Pancreas (tissue), 10 donors: ENCODE measurements at regions not wholly inside any gene's neighbourhood (a gene's known extent, or its start where the extent isn't known, plus 50 kb on each side); places are given as distances from the start of the nearest gene placed in this dataset.
"Not testable (repeated sequence)": the region's sequence is repeated elsewhere in the genome, so short reads cannot be mapped to it uniquely, and the experiment has no call there.

Source experiments
- ATAC-seq, 4 donors: fragments of 200-7000 bp; cut with Tn5 transposase; one replicate each; pipeline versions ENCODE4 v1.8.0 to v1.9.1; 2020; ENCODE audit warnings: mild to moderate bottlenecking in 4 of 4, moderate library complexity in 4 of 4
- DNase-seq, 6 donors: peaks; one replicate each; pipeline ENCODE4 v3.0.0-alpha.2; 2020
- FAIRE-seq: peaks from 2 replicates; lab custom pipeline; 2012; peaks lifted over from hg19 to GRCh38; lab: Jason Lieb, UNC
- H3K27ac ChIP-seq, 4 donors: fragments of 200-600 bp; sonication (generic); 1 replicate in 3 of 4; 2 replicates in 1 of 4; pipeline versions ENCODE4 v1.5.0 to v1.8.0; 2020
- H3K27me3 ChIP-seq, 4 donors: fragments of 200-600 bp; one replicate each; pipeline ENCODE4 v1.8.0; 2021
- H3K36me3 ChIP-seq, 3 donors: fragments of 200-600 bp; sonication (generic) in 1 of 3; one replicate each; pipeline versions ENCODE4 v1.5.0 to v1.8.0; 2020 to 2021
- H3K4me1 ChIP-seq, 3 donors: fragments of 200-600 bp; one replicate each; pipeline ENCODE4 v1.8.0; 2021
- H3K4me3 ChIP-seq, 4 donors: fragments of 200-600 bp; sonication (generic) in 2 of 4; one replicate each; pipeline versions ENCODE4 v1.5.0 to v1.8.0; 2020 to 2021
- H3K9me3 ChIP-seq, 4 donors: fragments of 200-600 bp; one replicate each; pipeline ENCODE4 v1.8.0; 2021
- WGBS, 2 donors: extraction: QIAGEN DNeasy Blood & Tissue Kit; methylation state at CpG; one replicate each; pipeline ENCODE4 v1.1.7; 2013; 5-methylcytosine and 5-hydroxymethylcytosine counted together
- intact Hi-C, 3 donors: fragments of 100-400 bp; cut with DNase I; formaldehyde crosslinking; loops; one replicate each; pipeline versions ENCODE4 v1.11.1 to v1.14.2; 2022
- TF ChIP-seq, protein P1 (sequence below), 4 donors: fragments of 200-600 bp; sonication (generic) in 3 of 4; IDR thresholded peaks; one replicate each; pipeline versions ENCODE4 v1.5.0 to v1.8.0; 2021; ENCODE audit warnings: antibody characterized with exemption in 4 of 4
- donor health status: healthy with polysubstance abuse.
- donor health status: DM: no; HTN: no; CAD: no; lungs with moderate emphysema.
- donor health status: DM: no; HTN: no; CAD: no.
- donor health status: control.
- donor health status: control.
- donor health status: Bipolar disorder and iron deficiency.
- donor health status: DM: yes; HTN: yes; CAD: no.
- donor health status: DM: no; HTN: no; CAD: no.
- donor health status: DM: no; HTN: no; CAD: no.
- donor health status: DM: yes; HTN: yes; CAD: no.

DNA sequence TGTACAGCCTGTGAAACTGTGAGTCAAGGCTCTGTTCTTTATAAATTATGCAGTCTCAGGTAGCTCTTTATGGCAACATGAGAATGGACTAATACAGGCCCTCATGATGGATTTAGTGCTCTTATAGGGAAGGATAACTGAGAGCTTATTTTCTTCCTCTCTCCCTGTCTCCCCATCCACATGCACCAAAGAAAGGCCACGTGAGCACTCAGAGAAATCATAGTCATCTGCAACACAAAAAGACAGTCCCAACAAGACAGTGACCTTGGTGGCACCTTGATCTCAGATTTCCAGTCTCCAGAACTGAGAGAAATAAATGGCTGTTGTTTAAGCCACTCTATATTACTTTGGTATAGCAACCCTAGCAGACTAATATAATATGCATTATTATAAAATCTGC lies 2133.6 kb upstream of the ACO1 start:
- intact Hi-C loops: no loop called here
- WGBS, 2 donors: 6 to 13% methylated on average over 1 of the region's 1 CpG
- Histone ChIP-seq H3K9me3 (no peaks in the 10 kb centered on the region), H3K27me3 (peaks cover 0 to 5% (median 0%) of the 10 kb centered on the region in 4 donors), H3K36me3 (no peaks in the 10 kb centered on the region), H3K4me3 (no peak overlapping the region), H3K27ac (no peak overlapping the region), H3K4me1 (no peaks in the 10 kb centered on the region)
- ATAC-seq (no peak), FAIRE-seq (no peak), DNase-seq (no peak)
- TF ChIP-seq, protein P1, sequence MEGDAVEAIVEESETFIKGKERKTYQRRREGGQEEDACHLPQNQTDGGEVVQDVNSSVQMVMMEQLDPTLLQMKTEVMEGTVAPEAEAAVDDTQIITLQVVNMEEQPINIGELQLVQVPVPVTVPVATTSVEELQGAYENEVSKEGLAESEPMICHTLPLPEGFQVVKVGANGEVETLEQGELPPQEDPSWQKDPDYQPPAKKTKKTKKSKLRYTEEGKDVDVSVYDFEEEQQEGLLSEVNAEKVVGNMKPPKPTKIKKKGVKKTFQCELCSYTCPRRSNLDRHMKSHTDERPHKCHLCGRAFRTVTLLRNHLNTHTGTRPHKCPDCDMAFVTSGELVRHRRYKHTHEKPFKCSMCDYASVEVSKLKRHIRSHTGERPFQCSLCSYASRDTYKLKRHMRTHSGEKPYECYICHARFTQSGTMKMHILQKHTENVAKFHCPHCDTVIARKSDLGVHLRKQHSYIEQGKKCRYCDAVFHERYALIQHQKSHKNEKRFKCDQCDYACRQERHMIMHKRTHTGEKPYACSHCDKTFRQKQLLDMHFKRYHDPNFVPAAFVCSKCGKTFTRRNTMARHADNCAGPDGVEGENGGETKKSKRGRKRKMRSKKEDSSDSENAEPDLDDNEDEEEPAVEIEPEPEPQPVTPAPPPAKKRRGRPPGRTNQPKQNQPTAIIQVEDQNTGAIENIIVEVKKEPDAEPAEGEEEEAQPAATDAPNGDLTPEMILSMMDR (IDR thresholded peaks at IDR 0.05): no peak

DNA sequence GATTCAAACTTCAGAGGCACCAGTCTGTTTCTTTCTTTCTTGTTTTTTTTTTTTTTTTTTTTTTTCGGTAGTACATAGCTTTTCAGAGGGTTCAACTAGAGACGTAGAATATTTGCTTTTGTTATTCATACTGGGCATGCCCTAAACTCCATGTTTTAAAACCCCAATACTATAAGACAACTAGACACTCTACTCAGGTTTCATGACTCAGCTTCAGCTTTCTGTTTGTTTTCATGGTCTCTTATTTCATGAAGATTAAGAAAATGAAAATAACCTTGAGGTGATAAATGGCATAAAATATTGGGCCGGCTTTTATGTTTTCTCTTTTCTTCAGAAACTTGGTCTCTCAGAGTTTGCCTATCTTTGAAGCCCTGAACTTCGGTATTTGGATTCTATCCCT lies 2126.3 kb upstream of the ACO1 start:
- TF ChIP-seq, protein P1 (IDR thresholded peaks at IDR 0.05): no peak
- no peak for FAIRE-seq
- 45 to 55% methylated on average over 4 of the region's 4 CpGs for WGBS, 2 donors

GRCh38 chr9:30280229-30280900 lies 2104.1 kb upstream of the ACO1 start:
- WGBS, 2 donors: 47 to 76% methylated on average over 1 of the region's 1 CpG
- intact Hi-C loops: no loop called here
- Histone ChIP-seq H3K4me3 (no peak overlapping the region), H3K4me1 (no peaks in the 10 kb centered on the region), H3K36me3 (no peaks in the 10 kb centered on the region), H3K9me3 (no peaks in the 10 kb centered on the region), H3K27ac (no peak overlapping the region), H3K27me3 (no peaks in the 10 kb centered on the region)
- TF ChIP-seq, protein P1 (IDR thresholded peaks at IDR 0.05): no peak
- no peak for ATAC-seq
- no peak for DNase-seq
- no peak for FAIRE-seq

More for the DNA sequence above, 2126.3 kb upstream of the ACO1 start:
- no peaks in the 10 kb centered on the region for H3K4me1 ChIP-seq
- H3K9me3 ChIP-seq: no peaks in the 10 kb centered on the region
- H3K4me3 ChIP-seq: no peak overlapping the region
- no peak overlapping the region for H3K27ac ChIP-seq
- DNase-seq (no peak), ATAC-seq (no peak)
- no peaks in the 10 kb centered on the region for H3K36me3 ChIP-seq
- no peaks in the 10 kb centered on the region for H3K27me3 ChIP-seq
- intact Hi-C loops: no loop called here

DNA sequence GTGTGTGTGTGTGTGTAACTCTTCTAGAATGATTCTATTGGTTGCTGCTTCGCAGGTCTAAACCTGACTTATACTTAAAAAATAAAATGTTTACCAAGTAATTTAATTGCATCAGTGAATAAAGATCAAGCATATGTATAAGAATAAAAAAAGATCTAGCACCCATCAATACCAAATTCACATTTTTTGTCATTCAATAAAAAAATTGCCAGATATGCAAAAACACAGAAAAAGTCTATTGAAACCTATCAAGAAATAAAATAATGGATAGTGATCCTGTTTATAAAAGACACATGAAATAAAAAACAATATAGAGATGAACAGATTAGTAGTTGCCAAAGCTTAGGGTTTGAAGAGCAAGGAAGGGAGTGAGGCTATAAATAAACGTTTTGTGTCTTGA lies 2095.0 kb upstream of the ACO1 start:
- Histone ChIP-seq H3K4me3 (no peak overlapping the region), H3K36me3 (no peaks in the 10 kb centered on the region), H3K27ac (no peak overlapping the region), H3K27me3 (no peaks in the 10 kb centered on the region), H3K9me3 (no peaks in the 10 kb centered on the region), H3K4me1 (no peaks in the 10 kb centered on the region)
- no peak for DNase-seq
- intact Hi-C loops: no loop called here
- WGBS, 2 donors: 22 to 52% methylated on average over 2 of the region's 2 CpGs
- no peak for FAIRE-seq
- TF ChIP-seq, protein P1 (IDR thresholded peaks at IDR 0.05): no peak
- no peak for ATAC-seq

DNA sequence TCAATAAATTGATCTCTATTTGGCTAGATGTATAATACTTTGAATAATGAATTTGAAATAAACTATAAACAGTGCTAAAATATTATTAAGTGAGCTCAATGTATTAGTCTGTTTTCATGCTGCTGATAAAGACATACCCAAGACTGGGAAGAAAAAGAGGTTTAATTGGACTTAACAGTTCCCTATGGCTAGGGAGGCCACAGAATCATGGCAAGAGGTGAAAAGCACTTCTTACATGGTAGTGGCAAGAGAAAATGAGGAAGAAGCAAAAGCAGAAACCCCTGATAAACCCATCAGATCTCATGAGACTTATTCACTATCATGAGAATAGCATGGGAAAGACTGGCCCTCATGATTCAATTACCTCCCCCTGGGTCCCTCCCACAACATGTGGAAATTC lies 2092.4 kb upstream of the ACO1 start:
- DNase-seq, intact Hi-C loops, H3K27me3 ChIP-seq, H3K4me1 ChIP-seq, FAIRE-seq, H3K4me3 ChIP-seq, H3K36me3 ChIP-seq, H3K9me3 ChIP-seq, H3K27ac ChIP-seq, ATAC-seq: not testable (repeated sequence)
